ENCODE measurements at regions not wholly inside any gene's neighbourhood (a gene's known extent, or its start where the extent isn't known, plus 50 kb on each side); places are given as distances from the start of the nearest gene placed in this dataset.

- no peak overlapping the region for H3K27ac ChIP-seq (ENCODE audit: insufficient read depth, low read length)
- no peaks in the 10 kb centered on the region for H3K9me3 ChIP-seq (ENCODE audit: control insufficient read depth, insufficient read depth, low read depth, low read length)
- no peak overlapping the region for H3K4me2 ChIP-seq (ENCODE audit: extremely low read depth, insufficient read depth, low read length)
- no peak for DNase-seq (ENCODE audit: low read depth in 2 of 2)
- no peaks in the 10 kb centered on the region for H3K27me3 ChIP-seq (ENCODE audit: control insufficient read depth, insufficient read depth, low read length)
- no peaks in the 10 kb centered on the region for H4K20me1 ChIP-seq (ENCODE audit: control insufficient read depth, extremely low read depth, insufficient read depth, low read length)
- H3K36me3 ChIP-seq (ENCODE audit: control insufficient read depth, insufficient read depth, low read length) = no peaks in the 10 kb centered on the region
- no peak overlapping the region for H3K9ac ChIP-seq (ENCODE audit: insufficient read depth, low read length)
- TF ChIP-seq, protein P1, sequence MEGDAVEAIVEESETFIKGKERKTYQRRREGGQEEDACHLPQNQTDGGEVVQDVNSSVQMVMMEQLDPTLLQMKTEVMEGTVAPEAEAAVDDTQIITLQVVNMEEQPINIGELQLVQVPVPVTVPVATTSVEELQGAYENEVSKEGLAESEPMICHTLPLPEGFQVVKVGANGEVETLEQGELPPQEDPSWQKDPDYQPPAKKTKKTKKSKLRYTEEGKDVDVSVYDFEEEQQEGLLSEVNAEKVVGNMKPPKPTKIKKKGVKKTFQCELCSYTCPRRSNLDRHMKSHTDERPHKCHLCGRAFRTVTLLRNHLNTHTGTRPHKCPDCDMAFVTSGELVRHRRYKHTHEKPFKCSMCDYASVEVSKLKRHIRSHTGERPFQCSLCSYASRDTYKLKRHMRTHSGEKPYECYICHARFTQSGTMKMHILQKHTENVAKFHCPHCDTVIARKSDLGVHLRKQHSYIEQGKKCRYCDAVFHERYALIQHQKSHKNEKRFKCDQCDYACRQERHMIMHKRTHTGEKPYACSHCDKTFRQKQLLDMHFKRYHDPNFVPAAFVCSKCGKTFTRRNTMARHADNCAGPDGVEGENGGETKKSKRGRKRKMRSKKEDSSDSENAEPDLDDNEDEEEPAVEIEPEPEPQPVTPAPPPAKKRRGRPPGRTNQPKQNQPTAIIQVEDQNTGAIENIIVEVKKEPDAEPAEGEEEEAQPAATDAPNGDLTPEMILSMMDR (conservative IDR thresholded peaks at IDR 0.05 in 1 of 2, IDR thresholded peaks at IDR 0.05 in 1 of 2; ENCODE audit: low read depth in 1 of 2, low read length in 2 of 2) = no peak
- no peak for TF ChIP-seq EZH2 (IDR thresholded peaks at IDR 0.05; ENCODE audit: low read length, missing control alignments)
- H3K79me2 ChIP-seq (ENCODE audit: control insufficient read depth, insufficient read depth, low read length) = no peaks in the 10 kb centered on the region
- H3K4me1 ChIP-seq (ENCODE audit: control insufficient read depth, extremely low read depth, insufficient read depth, low read length) = no peaks in the 10 kb centered on the region
- H3K4me3 ChIP-seq (replicated peaks in 1 of 4; ENCODE audit: control extremely low read depth in 1 of 4, insufficient read depth in 1 of 4, low read depth in 3 of 4, low read length in 4 of 4) = no peak overlapping the region
- H2AFZ ChIP-seq (ENCODE audit: low read length) = no peak overlapping the region
Measured at GRCh38 chr5:124561451-124561850, 185.0 kb downstream of the ZNF608 start.

- Histone ChIP-seq H4K20me1 (ENCODE audit: control insufficient read depth, extremely low read depth, insufficient read depth, low read length) (no peaks in the 10 kb centered on the region), H3K4me1 (ENCODE audit: control insufficient read depth, extremely low read depth, insufficient read depth, low read length) (no peaks in the 10 kb centered on the region), H3K4me2 (ENCODE audit: extremely low read depth, insufficient read depth, low read length) (no peak overlapping the region), H3K79me2 (ENCODE audit: control insufficient read depth, insufficient read depth, low read length) (no peaks in the 10 kb centered on the region), H3K4me3 (replicated peaks in 1 of 4; ENCODE audit: control extremely low read depth in 1 of 4, insufficient read depth in 1 of 4, low read depth in 3 of 4, low read length in 4 of 4) (no peak overlapping the region), H3K27ac (ENCODE audit: insufficient read depth, low read length) (no peak overlapping the region), H3K9ac (ENCODE audit: insufficient read depth, low read length) (no peak overlapping the region), H3K36me3 (ENCODE audit: control insufficient read depth, insufficient read depth, low read length) (no peaks in the 10 kb centered on the region), H3K27me3 (ENCODE audit: control insufficient read depth, insufficient read depth, low read length) (no peaks in the 10 kb centered on the region), H2AFZ (ENCODE audit: low read length) (no peak overlapping the region), H3K9me3 (ENCODE audit: control insufficient read depth, insufficient read depth, low read depth, low read length) (no peaks in the 10 kb centered on the region)
- no peak for DNase-seq (ENCODE audit: low read depth in 2 of 2)
- no peak for TF ChIP-seq EZH2 (IDR thresholded peaks at IDR 0.05; ENCODE audit: low read length, missing control alignments)
- TF ChIP-seq, protein P1 (conservative IDR thresholded peaks at IDR 0.05 in 1 of 2, IDR thresholded peaks at IDR 0.05 in 1 of 2; ENCODE audit: low read depth in 1 of 2, low read length in 2 of 2) = no peak
Measured at GRCh38 chr5:124560370-124560769, 186.1 kb downstream of the ZNF608 start.

DNA sequence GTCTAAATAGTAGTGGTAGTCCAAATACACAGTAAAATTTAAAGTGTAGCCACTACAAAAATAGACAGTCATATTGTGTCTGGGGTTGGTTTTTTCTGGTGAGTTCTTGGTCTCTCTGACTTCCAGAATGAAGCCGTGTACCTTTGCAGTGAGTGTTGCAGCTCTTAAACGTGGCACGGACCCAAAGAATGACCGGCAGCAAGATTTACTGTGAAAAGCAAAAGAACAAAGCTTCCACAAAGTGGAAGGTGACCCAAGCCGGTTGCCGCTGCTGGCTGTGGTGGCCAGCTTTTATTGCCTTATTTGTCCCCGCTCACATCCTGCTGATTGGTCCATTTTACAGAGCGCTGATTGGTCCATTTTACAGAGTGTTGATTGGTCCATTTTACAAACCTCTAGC is 188.7 kb downstream of the ZNF608 start:
- no peak for TF ChIP-seq EZH2 (IDR thresholded peaks at IDR 0.05; ENCODE audit: low read length, missing control alignments)
- TF ChIP-seq, protein P1 (conservative IDR thresholded peaks at IDR 0.05 in 1 of 2, IDR thresholded peaks at IDR 0.05 in 1 of 2; ENCODE audit: low read depth in 1 of 2, low read length in 2 of 2) = no peak
- no peaks in the 10 kb centered on the region for H3K9me3 ChIP-seq (ENCODE audit: control insufficient read depth, insufficient read depth, low read depth, low read length)
- H3K79me2 ChIP-seq (ENCODE audit: control insufficient read depth, insufficient read depth, low read length) = no peaks in the 10 kb centered on the region
- no peak overlapping the region for H3K4me3 ChIP-seq (replicated peaks in 1 of 4; ENCODE audit: control extremely low read depth in 1 of 4, insufficient read depth in 1 of 4, low read depth in 3 of 4, low read length in 4 of 4)
- no peaks in the 10 kb centered on the region for H3K36me3 ChIP-seq (ENCODE audit: control insufficient read depth, insufficient read depth, low read length)
- H3K27me3 ChIP-seq (ENCODE audit: control insufficient read depth, insufficient read depth, low read length) = no peaks in the 10 kb centered on the region
- H4K20me1 ChIP-seq (ENCODE audit: control insufficient read depth, extremely low read depth, insufficient read depth, low read length) = no peaks in the 10 kb centered on the region
- no peak for DNase-seq (ENCODE audit: low read depth in 2 of 2)
- H3K27ac ChIP-seq (ENCODE audit: insufficient read depth, low read length) = no peak overlapping the region
- H3K9ac ChIP-seq (ENCODE audit: insufficient read depth, low read length) = no peak overlapping the region
- H3K4me2 ChIP-seq (ENCODE audit: extremely low read depth, insufficient read depth, low read length) = no peak overlapping the region
- no peaks in the 10 kb centered on the region for H3K4me1 ChIP-seq (ENCODE audit: control insufficient read depth, extremely low read depth, insufficient read depth, low read length)
- no peak overlapping the region for H2AFZ ChIP-seq (ENCODE audit: low read length)

Data from fibroblast of lung (primary cell).